Hepatocyte (in vitro differentiated cells): ENCODE measurements at regions not wholly inside any gene's neighbourhood (a gene's known extent, or its start where the extent isn't known, plus 50 kb on each side); places are given as distances from the start of the nearest gene placed in this dataset.

ENCODE experiments used
- DNase-seq: peaks from one replicate; pipeline ENCODE4 v3.0.0-alpha.2; 2016; ENCODE audit warnings: low spot score
- H2AFZ ChIP-seq: fragments of 200-600 bp; sonication (generic); 2 replicates; pipeline ENCODE4 v1.6.0; 2016; ENCODE audit warnings: antibody characterized with exemption, mild to moderate bottlenecking
- H3K27ac ChIP-seq: fragments of 200-600 bp; sonication (generic); 2 replicates; pipeline ENCODE4 v1.5.1; 2016; ENCODE audit warnings: mild to moderate bottlenecking
- H3K27me3 ChIP-seq: fragments of 200-600 bp; sonication (generic); 2 replicates; pipeline ENCODE4 v1.6.1; 2016
- H3K36me3 ChIP-seq: fragments of 200-600 bp; sonication (generic); replicated peaks from 2 replicates; pipeline ENCODE4 v1.5.1; 2016; ENCODE audit warnings: low read depth; ENCODE audit not compliant: insufficient read depth
- H3K4me1 ChIP-seq: fragments of 200-600 bp; sonication (generic); 2 replicates; pipeline ENCODE4 v1.5.1; 2016; ENCODE audit warnings: mild to moderate bottlenecking, moderate library complexity; ENCODE audit not compliant: insufficient read depth
- H3K4me2 ChIP-seq: fragments of 200-600 bp; sonication (generic); 2 replicates; pipeline ENCODE4 v1.6.0; 2016
- H3K4me3 ChIP-seq: fragments of 200-600 bp; sonication (generic); 2 replicates; pipeline ENCODE4 v1.5.1; 2016; ENCODE audit warnings: mild to moderate bottlenecking
- H3K79me2 ChIP-seq: fragments of 200-600 bp; sonication (generic); 2 replicates; pipeline ENCODE4 v1.6.0; 2017; ENCODE audit warnings: mild to moderate bottlenecking
- H3K9me2 ChIP-seq: fragments of 200-600 bp; sonication (generic); replicated peaks from 2 replicates; pipeline ENCODE4 v1.6.0; 2017; ENCODE audit warnings: mild to moderate bottlenecking; ENCODE audit not compliant: insufficient read depth
- H3K9me3 ChIP-seq: fragments of 200-600 bp; sonication (generic); 2 replicates; pipeline ENCODE4 v1.5.1; 2016; ENCODE audit warnings: low read depth, mild to moderate bottlenecking
- H4K20me1 ChIP-seq: fragments of 200-600 bp; sonication (generic); 2 replicates; pipeline ENCODE4 v1.6.0; 2016; ENCODE audit warnings: mild to moderate bottlenecking; ENCODE audit not compliant: insufficient read depth, poor library complexity, severe bottlenecking
- EZH2 ChIP-seq: fragments of 200-600 bp; sonication (generic); IDR thresholded peaks from 2 replicates; pipeline ENCODE4 v1.6.1; 2016; ENCODE audit warnings: antibody characterized with exemption, mild to moderate bottlenecking, borderline replicate concordance
- EZH2phosphoT487 ChIP-seq: fragments of 200-600 bp; sonication (generic); IDR thresholded peaks from one replicate; pipeline ENCODE4 v1.6.1; 2018; ENCODE audit warnings: antibody characterized with exemption, mild to moderate bottlenecking, low read depth, moderate library complexity; ENCODE audit not compliant: unreplicated experiment, severe bottlenecking
- WGBS: methylation state at CpG from one replicate; pipeline ENCODE4 v1.1.6; 2016; ENCODE audit warnings: low lambda C conversion rate; ENCODE audit errors: missing lambda C conversion rate; 5-methylcytosine and 5-hydroxymethylcytosine counted together
- TF ChIP-seq, protein P1 (sequence below): fragments of 200-600 bp; sonication (generic); IDR thresholded peaks from 2 replicates; pipeline ENCODE4 v1.5.1; 2016; ENCODE audit warnings: antibody characterized with exemption, mild to moderate bottlenecking; ENCODE audit not compliant: poor library complexity

DNA sequence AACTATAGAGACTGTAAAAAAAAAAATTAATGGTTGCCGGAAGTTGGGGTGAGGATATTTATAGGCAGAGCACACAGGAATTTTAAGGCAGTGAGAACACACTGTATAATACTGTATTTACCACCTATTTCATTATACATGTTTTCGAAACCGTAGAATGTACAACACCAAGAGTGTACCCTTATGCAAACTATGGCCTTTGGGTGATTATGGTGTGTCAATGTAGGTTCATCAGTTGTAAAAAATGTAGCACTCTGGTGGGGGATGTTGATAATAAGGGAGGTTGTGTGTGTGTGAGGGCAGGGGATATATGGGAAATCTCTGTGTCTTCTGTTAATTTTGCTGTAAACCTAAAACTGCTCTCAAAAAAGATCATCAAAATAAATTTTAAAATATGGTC is 791.7 kb upstream of the CDH10 start:
- H3K79me2 ChIP-seq: no peaks in the 10 kb centered on the region
- no peaks in the 10 kb centered on the region for H3K36me3 ChIP-seq
- no peaks in the 10 kb centered on the region for H3K4me1 ChIP-seq
- no peaks in the 10 kb centered on the region for H3K9me2 ChIP-seq
- no peak for TF ChIP-seq EZH2phosphoT487
- TF ChIP-seq, protein P1, sequence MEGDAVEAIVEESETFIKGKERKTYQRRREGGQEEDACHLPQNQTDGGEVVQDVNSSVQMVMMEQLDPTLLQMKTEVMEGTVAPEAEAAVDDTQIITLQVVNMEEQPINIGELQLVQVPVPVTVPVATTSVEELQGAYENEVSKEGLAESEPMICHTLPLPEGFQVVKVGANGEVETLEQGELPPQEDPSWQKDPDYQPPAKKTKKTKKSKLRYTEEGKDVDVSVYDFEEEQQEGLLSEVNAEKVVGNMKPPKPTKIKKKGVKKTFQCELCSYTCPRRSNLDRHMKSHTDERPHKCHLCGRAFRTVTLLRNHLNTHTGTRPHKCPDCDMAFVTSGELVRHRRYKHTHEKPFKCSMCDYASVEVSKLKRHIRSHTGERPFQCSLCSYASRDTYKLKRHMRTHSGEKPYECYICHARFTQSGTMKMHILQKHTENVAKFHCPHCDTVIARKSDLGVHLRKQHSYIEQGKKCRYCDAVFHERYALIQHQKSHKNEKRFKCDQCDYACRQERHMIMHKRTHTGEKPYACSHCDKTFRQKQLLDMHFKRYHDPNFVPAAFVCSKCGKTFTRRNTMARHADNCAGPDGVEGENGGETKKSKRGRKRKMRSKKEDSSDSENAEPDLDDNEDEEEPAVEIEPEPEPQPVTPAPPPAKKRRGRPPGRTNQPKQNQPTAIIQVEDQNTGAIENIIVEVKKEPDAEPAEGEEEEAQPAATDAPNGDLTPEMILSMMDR: no peak
- TF ChIP-seq EZH2: no peak
- no peaks in the 10 kb centered on the region for H4K20me1 ChIP-seq
- 97% methylated on average over 3 of the region's 3 CpGs for WGBS
- H3K4me2 ChIP-seq: no peak overlapping the region
- no peak overlapping the region for H3K27ac ChIP-seq
- no peaks in the 10 kb centered on the region for H3K9me3 ChIP-seq
- DNase-seq: no peak
- no peaks in the 10 kb centered on the region for H3K27me3 ChIP-seq
- no peak overlapping the region for H3K4me3 ChIP-seq
- H2AFZ ChIP-seq: no peak overlapping the region

DNA sequence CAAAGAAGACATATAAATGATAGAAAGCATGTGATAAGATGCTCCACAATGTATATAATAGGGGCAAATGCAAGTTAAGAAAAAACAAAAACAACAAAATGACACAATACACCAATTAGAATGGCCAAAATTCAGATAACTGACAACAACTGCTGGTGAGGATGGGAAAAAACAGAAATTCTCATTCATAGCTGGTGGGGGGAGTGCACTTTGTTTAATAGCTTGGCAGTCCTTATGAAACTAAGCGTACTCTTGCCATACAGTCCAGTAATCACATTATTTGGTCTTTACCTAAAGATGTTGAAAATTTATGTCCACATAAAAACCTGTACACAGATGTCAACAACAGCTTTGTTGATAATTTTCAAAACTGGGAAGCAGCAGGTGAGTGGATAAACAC is 791.1 kb upstream of the CDH10 start:
- no peak overlapping the region for H3K4me2 ChIP-seq
- H4K20me1 ChIP-seq: no peaks in the 10 kb centered on the region
- DNase-seq: no peak
- H3K79me2 ChIP-seq: no peaks in the 10 kb centered on the region
- H3K36me3 ChIP-seq: no peaks in the 10 kb centered on the region
- H2AFZ ChIP-seq: no peak overlapping the region
- no peaks in the 10 kb centered on the region for H3K9me2 ChIP-seq
- TF ChIP-seq, protein P1: no peak
- no peak for TF ChIP-seq EZH2phosphoT487
- TF ChIP-seq EZH2: no peak
- H3K27ac ChIP-seq: no peak overlapping the region
- H3K27me3 ChIP-seq: no peaks in the 10 kb centered on the region
- H3K9me3 ChIP-seq: no peaks in the 10 kb centered on the region
- WGBS: 93% methylated on average over 1 of the region's 1 CpG
- H3K4me3 ChIP-seq: no peak overlapping the region
- no peaks in the 10 kb centered on the region for H3K4me1 ChIP-seq

DNA sequence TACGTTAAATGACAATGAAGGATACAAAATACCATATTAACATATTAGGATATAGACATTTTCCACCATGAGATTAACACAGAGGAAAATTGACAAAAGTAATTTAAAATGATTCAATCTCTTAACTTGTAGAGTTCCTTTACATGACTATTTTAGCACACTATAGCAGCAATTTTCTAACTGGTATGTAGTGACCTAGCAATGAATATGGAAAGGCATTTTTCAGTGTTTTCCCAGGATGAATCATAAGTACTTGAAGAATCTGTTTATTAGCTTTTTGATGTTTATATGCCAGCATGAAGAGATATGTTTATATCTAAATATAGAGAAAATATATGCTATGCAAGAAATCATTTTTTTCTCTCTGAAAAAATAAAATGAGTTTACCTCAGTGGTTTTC is 782.5 kb upstream of the CDH10 start:
- H2AFZ ChIP-seq: no peak overlapping the region
- no peaks in the 10 kb centered on the region for H3K36me3 ChIP-seq
- no peaks in the 10 kb centered on the region for H3K4me1 ChIP-seq
- no peaks in the 10 kb centered on the region for H3K79me2 ChIP-seq
- no peaks in the 10 kb centered on the region for H3K9me3 ChIP-seq
- 100% methylated on average over 1 of the region's 1 CpG for WGBS
- TF ChIP-seq EZH2phosphoT487 (no peak), EZH2 (no peak)
- TF ChIP-seq, protein P1: no peak
- H3K9me2 ChIP-seq: no peaks in the 10 kb centered on the region
- H4K20me1 ChIP-seq: no peaks in the 10 kb centered on the region
- no peak overlapping the region for H3K27ac ChIP-seq
- no peak overlapping the region for H3K4me2 ChIP-seq
- H3K4me3 ChIP-seq: no peak overlapping the region
- DNase-seq: no peak
- H3K27me3 ChIP-seq: no peaks in the 10 kb centered on the region

DNA sequence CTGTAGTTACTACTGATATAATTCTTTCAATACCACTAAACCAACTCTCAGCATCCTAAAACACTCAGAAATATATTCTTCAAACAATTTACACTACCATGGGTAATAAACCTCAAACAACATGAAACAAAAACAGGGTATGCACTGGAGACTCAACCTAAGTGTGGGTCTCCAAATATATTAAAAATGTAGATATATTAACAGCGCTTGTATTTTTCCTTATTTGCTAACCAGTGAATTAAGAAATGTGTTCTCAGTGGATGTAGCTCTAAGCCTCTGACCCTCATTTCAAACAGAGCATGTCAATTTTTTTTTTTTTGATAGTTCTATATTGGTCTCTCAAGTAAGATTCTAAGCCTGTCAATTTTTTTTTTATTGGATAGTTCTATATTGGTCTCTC is 778.5 kb upstream of the CDH10 start:
- 92% methylated on average over 1 of the region's 1 CpG for WGBS
- H3K9me3 ChIP-seq: no peaks in the 10 kb centered on the region
- no peak overlapping the region for H2AFZ ChIP-seq
- no peaks in the 10 kb centered on the region for H3K36me3 ChIP-seq
- no peaks in the 10 kb centered on the region for H4K20me1 ChIP-seq
- no peak overlapping the region for H3K4me2 ChIP-seq
- no peak overlapping the region for H3K4me3 ChIP-seq
- TF ChIP-seq, protein P1: no peak
- TF ChIP-seq EZH2 (no peak), EZH2phosphoT487 (no peak)
- no peaks in the 10 kb centered on the region for H3K79me2 ChIP-seq
- H3K4me1 ChIP-seq: no peaks in the 10 kb centered on the region
- no peak for DNase-seq
- no peak overlapping the region for H3K27ac ChIP-seq
- H3K27me3 ChIP-seq: no peaks in the 10 kb centered on the region
- H3K9me2 ChIP-seq: no peaks in the 10 kb centered on the region
